ENCODE measurements at regions not wholly inside any gene's neighbourhood (a gene's known extent, or its start where the extent isn't known, plus 50 kb on each side); places are given as distances from the start of the nearest gene placed in this dataset.
A peak's percentile ranks its signal among the peaks of the same experiment; 100 is the strongest.

DNA sequence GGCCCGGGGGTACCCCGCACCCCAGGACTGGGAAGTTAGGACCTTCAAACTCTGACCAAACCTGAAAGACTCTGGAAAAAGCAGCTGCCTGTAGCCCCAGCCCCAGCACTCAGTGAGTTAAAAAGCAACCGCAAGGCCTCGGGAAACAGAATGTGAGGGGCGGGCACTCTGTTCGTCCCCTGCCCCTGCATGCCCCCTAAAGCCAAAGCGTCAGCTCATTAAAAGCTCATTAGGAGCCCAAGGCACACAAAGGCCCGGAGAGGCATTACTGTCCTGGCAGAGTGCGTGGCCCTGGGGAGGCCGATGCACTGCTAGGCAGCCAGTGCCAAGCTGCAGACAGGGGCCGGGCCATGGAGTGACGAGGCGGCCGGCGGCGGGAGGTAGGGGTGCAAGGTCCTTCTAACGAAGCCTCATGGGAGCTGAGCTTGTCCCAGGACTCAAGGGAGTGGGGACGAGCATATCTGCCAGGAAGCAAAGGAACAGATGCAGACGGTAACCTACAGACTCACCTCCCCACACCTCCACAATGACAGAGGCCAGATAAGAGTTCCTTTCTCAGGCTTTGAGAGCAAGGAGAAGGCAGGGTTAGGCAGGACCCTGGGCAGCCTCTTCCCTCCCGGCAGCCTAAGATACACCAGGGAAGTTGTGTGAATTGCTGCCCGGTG lies 116.8 kb downstream of the ENGASE start:
- DNase-seq (ENCODE audit: low read depth): no peak

DNA sequence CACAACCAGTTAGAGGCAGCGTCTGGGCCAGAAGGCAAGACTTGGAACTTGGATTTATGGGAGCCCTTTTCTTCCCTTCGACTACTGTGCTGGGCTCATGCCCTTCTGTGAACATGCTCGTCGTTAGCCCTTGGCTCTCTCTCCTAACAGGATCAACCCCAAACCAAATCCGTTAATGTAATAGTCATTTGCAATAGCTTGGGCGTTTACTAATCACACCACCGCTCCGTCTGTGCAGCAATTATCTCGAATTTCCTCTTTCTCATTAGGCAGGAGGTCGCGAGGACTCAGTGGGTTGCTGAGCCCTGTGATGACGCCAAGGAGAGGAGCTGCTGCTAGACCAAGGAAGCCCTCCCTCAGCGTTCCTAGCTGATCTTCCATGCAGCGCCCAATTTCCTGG lies 114.7 kb downstream of the ENGASE start:
- DNase-seq (ENCODE audit: low read depth): no peak

DNA sequence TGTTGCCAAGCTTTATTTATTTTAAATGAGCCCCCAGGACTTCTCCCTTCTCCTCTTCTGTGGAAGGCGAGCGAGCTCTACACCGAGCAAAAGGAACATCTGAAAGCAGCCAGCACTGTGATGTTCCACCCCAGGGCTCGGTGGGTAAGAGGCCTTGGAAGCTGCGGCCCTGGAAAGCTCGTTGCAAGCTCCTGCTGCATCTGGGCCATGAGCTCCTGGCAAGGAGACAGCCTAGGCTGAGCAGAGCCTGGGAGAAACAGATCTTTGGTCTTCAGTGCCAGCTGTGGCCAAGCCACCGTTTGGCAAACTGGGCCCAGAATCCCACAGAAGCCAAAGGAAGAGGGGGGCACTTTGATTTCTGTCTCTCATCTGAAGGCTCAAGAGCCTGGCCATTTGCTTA lies 114.1 kb downstream of the ENGASE start:
- no peak for DNase-seq (ENCODE audit: low read depth)

DNA sequence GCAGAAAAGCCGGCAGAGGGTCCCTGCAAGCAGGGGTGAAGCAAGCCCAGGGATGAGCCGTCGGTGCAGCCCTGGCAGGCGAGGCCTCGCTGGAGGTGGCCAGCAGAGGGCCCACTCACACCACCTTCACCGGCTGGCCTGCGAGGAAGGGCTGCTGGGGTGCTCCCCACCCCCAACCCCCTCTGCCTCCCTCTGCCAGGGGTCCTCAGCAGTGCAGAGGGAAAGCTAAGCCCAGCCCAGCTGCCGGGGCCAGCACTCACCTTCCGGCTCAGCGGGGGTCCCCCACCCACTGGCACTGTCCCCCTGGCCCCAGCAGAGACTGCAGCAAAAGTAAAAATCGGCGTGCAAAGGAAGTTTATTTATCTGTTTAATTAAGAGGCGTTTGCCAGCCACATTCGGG lies 113.4 kb downstream of the ENGASE start:
- peak; percentile 12 for DNase-seq (ENCODE audit: low read depth)

DNA sequence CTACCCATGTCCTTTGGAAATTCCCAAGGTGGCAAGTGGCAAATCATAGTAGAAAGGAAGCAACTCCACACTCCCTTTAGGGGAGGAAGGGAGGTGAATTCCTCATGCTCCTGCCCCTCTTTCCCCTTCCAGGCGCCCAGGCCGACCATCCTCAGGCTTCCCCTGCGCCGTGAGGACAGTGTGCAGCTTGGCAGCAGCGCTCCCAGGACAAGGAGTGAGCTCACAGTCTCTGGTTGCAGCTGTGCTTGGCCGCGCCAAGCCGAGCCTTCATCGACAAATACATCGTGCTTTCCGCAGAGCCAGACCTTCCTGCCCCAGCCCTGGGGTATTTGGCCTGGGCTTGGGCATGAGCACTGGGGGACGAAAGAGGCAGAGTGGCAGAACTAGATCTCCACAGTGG lies 112.6 kb downstream of the ENGASE start:
- DNase-seq (ENCODE audit: low read depth): no peak

DNA sequence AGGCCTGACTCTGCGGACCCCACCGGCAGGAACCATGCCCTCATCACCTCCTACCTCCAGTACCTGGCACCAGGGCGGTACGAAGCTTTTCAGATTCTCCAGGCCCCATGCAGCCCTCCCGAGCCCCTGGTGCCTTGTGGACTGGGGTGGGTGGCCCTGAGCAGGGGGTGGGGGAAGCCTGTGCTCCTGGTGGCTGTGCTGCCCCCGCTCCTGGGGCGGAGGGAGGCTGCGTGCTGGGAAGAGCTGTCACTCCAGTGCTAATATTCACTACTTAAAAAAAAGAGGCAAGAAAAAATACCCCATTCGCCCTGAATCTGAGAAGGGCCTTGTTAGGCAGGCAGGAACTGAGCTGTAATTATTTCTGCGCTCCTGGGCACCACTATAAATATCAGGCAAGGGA lies 111.8 kb downstream of the ENGASE start:
- no peak for DNase-seq (ENCODE audit: low read depth)

DNA sequence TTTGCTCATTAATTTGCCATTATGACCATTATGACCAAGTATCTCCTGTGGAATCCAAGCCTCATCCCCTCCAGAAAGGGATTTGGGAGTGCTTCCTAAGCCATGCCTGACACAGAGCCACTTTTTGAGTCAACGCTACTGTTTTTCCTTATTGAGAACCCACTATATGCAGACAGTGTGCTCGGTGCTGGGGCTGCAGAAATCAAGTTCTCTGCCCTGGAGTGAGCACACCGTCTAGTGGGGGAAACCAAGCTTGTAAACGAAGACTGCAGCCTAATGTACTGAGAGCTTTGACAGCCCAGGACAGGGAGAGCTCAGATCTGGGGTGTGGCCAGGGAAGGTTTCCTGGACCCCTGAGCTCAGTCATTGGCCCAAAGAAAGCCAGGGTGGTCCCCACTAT lies 111.0 kb downstream of the ENGASE start:
- DNase-seq (ENCODE audit: low read depth): no peak

DNA sequence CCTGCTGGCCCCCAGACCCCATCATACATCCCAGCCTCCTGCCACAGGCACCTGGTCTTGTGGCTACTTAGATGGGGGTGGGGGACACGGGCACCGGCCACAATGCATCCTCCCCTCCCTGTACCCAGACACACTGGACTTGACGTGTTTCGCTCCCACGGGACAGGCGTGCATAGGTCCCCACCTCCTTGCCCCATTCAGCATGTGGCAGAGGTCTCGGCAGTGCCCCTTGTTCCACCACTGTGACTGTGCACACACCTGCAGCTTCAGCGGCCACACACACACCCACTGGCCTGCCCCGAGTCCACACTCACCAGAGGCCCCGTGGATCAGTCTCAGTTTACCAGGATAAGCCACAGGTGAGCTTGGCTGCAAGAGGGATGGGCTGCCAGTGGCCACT lies 109.6 kb downstream of the ENGASE start:
- no peak for DNase-seq (ENCODE audit: low read depth)

DNA sequence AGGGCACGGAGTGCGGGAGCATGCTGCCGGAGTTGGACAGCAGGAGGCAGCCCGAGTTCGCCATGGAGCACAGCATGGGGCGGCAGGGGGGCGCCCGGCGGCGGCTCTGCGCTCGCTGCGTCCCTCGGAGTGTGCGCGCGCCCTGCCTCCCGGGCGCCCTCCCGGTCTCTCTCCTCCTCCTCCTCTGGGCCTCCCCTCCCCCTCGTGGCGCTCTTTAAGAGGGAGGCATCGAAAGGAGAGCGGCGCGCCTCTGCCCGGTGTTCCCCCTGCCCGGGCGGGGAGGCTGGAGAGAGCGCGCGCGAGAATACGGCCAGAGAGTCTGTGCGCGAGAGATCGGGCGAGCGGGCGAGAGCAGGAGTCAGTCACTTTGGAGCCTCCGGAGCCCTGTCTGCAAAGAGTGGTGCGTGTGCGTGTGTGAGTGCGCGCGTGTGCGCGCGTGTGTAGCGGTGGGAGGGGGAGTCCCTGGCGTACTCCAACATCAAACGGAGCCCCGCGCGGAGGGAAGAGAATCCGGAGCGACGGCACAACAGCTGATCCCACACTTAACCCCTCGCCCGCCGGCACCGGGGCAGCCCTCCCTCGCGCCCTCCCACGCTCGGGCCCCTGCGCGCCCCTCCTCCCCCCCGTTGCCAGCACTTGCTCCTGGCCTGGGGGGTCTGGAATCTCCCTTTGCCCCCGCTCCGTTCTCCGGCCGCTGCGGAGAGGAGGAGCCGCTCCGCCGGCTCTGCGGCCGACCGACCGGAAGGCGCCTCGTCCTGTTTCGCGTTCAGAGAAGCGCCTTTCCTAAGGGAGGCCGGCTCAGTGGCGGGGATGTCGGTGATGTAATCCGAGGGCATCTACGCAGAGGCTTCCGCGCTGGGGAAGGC lies 108.9 kb downstream of the ENGASE start:
- no peak for DNase-seq (ENCODE audit: low read depth)

DNA sequence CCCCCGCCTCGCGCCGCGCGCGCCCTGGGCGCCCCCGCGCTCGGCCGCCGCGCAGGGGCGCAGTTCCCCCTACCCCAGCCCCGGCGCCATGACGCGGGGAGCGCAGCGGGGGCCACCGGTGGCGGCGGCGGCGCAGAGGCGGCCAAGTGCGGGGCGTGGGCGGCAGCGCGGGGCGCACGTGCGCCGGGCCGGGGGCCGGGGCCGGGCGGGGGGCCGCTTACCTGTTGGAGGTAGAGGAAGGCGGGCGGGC lies 108.3 kb downstream of the ENGASE start:
- no peak for DNase-seq (ENCODE audit: low read depth)

DNA sequence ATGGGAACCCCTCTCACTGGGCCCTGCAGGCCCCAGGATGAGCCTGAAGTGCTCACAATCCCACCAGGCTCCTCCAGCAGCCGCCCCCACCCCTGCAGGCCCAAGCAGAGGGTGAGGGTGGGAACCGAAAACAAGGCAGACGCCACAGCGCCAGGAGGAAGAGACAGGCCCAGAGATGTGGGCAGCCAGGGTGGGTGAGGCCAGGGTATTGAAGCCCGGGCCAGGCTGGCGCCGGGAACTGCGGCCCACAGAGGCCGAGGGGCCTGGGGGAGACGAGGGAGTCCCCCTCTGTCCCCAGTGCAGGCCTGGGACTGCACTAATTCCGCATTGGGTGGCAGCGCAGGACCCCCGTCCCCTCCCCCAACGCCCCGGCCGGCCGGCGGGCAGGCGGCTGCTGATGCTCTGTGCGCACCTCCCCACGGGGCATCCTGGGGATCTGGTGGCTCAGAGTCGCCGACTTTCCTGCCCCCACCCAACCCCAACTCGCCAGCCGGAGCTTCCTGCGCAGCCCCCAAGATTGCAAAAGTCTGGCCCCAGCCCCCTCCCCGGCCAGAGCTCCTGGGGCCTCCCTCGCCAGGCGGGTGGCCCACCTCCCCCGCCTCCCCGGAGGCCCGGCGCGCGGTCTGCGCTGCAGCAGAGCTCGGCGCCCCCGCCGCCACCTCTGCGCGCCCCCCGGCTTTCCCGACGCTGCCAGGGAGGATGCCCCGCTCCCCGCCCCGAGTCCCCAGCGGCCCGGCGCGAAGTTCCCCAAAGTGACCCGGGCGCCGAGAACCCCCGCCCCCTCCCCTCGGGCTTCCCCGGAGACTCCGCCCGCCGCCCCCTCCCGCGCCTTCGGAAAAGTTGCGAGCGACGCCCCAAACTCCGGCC lies 107.8 kb downstream of the ENGASE start:
- DNase-seq (ENCODE audit: low read depth): no peak

DNA sequence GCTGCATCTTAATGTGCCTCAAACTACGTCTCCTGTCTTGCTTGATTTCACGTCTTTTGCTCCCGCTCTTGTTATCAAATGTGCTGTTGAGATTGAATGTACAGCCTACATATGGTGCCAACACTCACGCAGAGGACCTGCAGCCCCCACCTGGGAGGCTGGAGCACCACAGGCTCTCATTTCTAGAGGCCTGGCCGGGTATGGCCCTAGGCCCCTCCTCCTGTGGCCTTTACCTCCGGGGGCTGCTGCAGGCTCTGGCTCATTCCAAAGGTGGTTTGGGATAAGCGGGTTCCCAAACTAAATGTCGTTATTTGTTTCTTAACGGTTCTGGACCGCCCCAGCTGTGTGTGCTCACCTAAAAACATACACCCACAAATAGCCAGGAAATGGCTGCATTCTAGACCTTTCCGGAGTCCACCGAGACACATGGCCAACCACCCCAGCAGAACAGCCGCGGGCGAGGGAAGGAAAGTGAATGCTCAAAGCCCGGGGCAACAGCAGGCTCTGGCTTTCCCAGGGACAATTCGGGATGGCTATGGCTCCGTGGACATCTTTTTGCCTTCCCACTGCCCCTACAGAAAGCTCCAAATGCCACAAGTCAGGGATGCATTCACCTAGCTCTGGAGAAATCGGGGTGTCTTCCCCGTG lies 105.9 kb downstream of the ENGASE start:
- DNase-seq (ENCODE audit: low read depth): no peak

DNA sequence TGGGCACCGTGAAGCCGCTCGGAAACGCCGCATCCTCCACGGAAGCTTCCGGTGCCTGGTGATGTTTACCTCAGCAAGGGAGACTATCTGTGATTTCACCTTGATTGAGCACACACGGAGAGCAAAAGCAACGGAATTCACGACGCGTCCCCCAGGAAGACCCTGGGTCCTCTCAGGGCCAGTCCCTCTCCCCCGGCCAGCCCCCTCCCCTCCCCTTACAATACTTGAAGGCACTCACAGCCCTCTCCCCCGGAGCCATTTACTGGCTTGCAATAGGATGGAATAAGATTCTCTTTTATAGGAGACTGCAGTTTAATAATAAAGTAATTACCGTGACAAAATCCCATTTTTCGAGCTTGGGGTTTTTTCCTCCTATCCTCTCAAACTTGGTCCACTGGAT lies 104.7 kb downstream of the ENGASE start:
- no peak for DNase-seq (ENCODE audit: low read depth)

DNA sequence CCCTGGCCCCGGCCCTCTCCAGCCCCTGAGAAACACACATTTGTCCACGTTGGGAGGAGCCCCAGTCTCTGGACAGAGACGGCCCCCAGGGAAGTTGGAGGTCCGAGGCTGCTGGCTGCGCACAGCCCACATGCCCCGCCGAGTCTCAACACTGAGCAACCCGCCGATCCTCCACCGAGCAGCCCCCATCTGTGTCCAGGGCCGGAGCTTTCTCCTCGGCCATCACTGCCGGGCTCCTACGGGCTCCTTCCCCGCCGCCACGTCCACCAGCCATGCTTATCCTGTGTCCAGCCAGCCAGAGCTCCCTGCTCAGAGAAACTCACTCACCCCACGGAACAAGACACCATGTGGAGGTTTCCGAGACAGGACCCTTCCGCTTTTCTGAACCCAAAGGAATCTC lies 103.3 kb downstream of the ENGASE start:
- DNase-seq (ENCODE audit: low read depth): no peak

DNA sequence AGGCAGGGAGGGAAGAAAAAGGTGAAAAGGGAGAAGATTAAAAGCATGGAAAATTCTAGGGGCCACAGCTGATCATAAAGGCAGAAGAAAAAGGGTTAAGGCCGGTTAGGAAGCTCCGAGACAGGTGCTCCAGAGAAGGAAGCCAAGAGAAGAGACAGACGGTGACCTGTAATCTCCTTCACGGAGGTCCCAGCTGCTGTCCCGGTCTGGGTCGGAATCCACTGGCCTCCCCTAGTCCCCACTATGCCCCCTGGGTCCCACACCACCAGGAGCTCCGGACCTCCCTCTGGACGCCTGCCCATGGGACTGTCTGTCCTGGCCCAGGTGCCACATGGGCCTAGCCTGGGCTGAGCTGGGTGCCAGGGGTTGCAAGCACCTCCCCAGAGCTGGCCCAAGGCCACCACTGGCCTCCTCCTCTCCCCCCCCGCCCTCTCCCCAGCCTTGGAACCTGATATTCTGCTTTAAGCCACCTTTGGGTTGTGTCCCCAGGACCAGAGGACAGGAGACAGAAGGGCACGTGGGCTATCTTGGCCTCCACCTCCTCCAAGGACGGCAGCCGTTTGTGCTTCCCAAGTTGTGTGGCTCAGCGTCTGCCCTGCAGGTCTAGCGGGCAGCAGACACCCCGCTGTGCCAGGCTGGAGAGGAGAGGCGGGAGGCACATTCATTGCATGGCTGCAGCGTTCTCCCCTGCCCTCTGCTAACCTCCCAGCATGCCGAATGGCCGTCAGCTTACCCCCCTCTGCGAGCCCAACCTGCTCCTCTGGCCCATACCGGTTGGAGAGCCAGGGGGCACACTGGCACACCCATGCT lies 102.4 kb downstream of the ENGASE start:
- no peak for DNase-seq (ENCODE audit: low read depth)

DNA sequence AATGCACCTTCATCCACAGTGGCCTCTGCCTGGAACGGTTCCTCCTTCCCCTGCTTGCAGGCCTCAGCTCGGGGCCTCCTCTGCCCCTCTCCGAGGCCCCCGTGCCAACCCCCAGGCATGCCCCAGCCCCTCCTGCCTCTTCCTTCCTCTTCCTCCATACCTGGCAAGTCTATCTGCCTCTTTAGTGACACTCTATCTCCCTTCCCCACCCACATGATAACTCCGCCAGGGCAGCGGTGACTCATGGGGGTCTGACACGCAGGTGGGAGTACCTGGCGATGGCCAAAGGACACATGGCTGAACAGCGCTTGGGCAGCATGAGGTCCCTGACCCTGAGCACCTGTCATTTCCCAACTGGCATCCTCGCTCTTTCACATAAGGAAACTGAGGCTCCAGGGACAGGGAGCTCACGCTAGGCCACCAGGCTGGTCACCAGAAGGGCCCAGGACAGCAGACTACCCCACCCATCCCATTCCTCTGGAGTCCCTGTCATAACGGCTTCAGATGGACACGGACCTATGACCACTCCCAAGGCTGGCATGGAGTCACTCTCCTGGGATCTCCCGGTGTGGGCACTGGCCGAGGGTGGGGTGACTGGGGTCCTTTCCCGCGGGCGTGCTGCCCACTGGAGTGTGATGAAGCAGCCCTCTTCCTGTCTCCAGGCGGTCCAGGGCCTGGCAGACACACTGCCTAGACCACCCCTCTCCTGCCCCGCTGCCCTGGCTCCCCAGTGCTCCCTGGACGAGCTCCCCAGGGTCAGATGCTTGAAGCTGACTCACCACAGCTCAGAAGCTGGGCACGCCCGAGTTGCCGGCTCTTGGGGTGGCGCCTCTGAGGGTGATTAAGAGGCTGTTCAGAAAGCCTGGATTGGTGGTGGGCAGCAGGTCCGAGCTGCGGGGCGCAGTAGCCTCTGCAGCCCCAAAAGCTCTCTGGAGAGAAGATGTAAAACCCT lies 100.6 kb downstream of the ENGASE start:
- DNase-seq (ENCODE audit: low read depth): no peak

DNA sequence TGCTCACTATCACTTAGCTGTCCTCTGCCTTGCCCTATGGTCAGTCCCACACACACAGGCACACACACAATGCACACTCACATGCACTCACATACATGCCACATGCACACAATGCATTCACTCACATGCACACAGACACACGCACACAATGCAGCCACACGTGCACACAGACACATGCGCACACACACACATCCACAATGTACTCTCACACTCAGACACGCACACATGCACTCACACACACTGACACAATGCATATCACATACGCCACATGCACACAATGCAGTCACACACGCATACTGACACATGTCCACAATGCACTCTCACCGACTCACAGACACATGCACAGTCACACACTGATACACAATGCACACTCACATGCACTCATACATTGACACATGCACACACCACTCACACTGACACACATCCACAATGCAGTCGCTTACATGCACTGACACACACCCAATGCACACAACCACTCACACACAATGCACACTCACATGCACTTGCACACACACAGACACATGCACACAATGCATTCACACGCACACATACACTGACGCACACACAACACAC lies 99.7 kb downstream of the ENGASE start:
- no peak for DNase-seq (ENCODE audit: low read depth)

DNA sequence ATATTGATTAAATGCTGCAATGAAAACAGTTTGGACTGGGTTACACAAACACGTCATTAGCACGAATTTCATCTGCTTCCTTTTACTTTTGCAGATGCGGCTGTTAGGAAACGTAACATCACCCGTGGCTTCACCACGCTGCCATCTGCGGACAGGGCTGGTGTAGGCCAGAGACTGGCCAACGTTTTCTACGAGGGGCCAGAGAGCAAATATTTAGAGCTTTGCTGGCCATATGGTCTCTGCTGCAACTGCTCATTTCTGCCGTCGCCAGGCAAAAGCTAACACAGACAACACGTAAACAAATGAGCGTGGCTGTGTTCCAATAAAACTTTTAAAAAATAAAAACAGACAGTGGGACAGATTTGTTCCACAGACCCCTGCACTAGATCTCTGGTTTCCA lies 96.6 kb downstream of the ENGASE start:
- DNase-seq (ENCODE audit: low read depth): no peak

DNA sequence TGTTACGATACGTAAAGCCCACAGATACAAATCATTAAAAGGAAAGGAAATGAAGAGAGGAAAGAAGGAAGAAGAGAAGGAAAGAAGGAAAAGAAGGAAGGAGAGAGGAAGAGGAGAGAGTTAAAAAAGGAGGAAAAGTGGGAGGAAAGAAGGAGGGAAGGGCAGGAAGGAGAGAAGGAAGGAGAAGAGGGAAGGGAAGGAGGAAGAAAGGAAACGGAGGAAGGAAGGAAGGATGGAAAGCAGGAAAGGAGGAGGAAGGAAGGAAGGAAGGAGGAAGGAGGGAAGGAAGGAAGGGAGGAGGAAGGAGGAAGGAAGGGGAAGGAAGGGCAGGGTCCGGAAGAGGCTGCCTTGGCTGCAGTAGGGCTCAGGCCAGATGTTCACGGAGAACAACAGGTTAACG lies 95.2 kb downstream of the ENGASE start:
- DNase-seq (ENCODE audit: low read depth): no peak

DNA sequence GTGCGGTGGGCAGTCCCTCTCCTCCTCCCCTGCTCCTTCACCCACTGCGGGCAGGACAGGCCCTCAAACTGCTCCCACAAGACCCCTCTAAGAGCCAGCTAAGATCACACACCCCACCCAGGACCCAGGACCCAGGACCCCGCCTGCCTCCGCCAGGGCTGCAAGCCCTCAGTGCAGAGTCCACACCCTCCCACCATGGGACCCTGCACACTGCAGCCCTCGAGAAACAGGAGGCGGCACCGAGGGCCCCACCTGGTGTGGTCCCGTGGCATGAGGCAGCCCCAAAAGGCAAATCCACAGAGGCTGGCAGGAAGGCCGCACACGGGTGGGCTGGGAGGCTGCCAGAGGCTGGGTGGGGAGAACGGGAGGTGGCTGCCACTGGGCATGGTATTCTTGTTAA lies 94.7 kb downstream of the ENGASE start:
- DNase-seq (ENCODE audit: low read depth): no peak
